ENCODE measurements at regions not wholly inside any gene's neighbourhood (a gene's known extent, or its start where the extent isn't known, plus 50 kb on each side); places are given as distances from the start of the nearest gene placed in this dataset.

DNA sequence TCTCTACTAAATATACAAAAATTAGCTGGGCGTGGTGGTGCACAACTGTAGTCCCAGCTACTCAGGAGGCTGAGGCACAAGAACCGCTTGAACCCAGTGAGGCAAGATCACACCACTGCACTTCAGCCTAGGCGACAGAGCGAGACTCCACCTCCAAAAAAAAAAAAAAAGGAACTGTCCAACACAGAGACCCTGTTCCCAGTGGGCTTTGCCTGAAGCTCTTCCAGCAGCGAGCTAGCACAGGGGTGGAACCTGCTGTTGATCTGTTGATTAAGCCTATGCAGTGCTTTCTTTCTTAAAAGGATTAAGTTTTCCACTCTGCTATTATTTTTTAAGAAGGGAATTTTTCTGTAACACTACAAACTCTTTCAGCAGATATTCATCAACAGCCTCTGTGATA lies 171.0 kb upstream of the TUT7 start:
- no peak overlapping the region for H3K4me3 Mint-ChIP-seq
- Histone ChIP-seq H3K27ac (ENCODE audit: low read length in 2 of 2) (no peak overlapping the region), H4K20me1 (ENCODE audit: control insufficient read depth, insufficient read depth, low read length, poor library complexity, severe bottlenecking) (no peaks in the 10 kb centered on the region), H3K27me3 (replicated peaks in 1 of 4; ENCODE audit: control extremely low read depth in 1 of 4, control insufficient read depth in 3 of 4, insufficient read depth in 4 of 4, low read length in 3 of 4) (no peaks in the 10 kb centered on the region), H3K4me1 (ENCODE audit: control insufficient read depth in 2 of 2, insufficient read depth in 2 of 2, low read length in 2 of 2) (no peaks in the 10 kb centered on the region), H3K79me2 (ENCODE audit: control insufficient read depth, insufficient read depth, low read length) (no peaks in the 10 kb centered on the region), H3K4me3 (ENCODE audit: control extremely low read depth in 1 of 5, extremely low read depth in 1 of 5, insufficient read depth in 1 of 5, low read depth in 2 of 5, low read length in 4 of 5) (no peak overlapping the region), H3K36me3 (replicated peaks in 1 of 2; ENCODE audit: control extremely low read depth in 1 of 2, control insufficient read depth in 1 of 2, extremely low read depth in 1 of 2, insufficient read depth in 2 of 2, low read length in 1 of 2) (no peaks in the 10 kb centered on the region), H3K9me3 (ENCODE audit: control extremely low read depth in 1 of 3, control insufficient read depth in 2 of 3, insufficient read depth in 1 of 3, low read length in 2 of 3) (no peaks in the 10 kb centered on the region), H2AFZ (ENCODE audit: insufficient read depth, low read depth, low read length, poor library complexity, severe bottlenecking) (no peak overlapping the region), H3K9ac (ENCODE audit: low read length) (no peak overlapping the region), H3K4me2 (replicated peaks; ENCODE audit: low read depth, low read length, poor library complexity, severe bottlenecking) (no peak overlapping the region)
- peaks cover 5% of the 10 kb centered on the region for H3K27me3 Mint-ChIP-seq
- ChIA-PET POLR2A (no interaction called here), CTCF (no interaction called here)
- no peak for ATAC-seq (ENCODE audit: low read depth)
- no peaks in the 10 kb centered on the region for H3K9me3 Mint-ChIP-seq (ENCODE audit: insufficient read depth)
- 87% methylated on average over 2 of the region's 5 CpGs for WGBS (ENCODE audit: insufficient coverage)
- H3K27ac Mint-ChIP-seq = no peak overlapping the region
- TF ChIP-seq EZH2 (IDR thresholded peaks at IDR 0.05; ENCODE audit: borderline replicate concordance, insufficient read depth, low read depth, low read length, poor library complexity, severe bottlenecking) = no peak
- TF ChIP-seq, protein P1, sequence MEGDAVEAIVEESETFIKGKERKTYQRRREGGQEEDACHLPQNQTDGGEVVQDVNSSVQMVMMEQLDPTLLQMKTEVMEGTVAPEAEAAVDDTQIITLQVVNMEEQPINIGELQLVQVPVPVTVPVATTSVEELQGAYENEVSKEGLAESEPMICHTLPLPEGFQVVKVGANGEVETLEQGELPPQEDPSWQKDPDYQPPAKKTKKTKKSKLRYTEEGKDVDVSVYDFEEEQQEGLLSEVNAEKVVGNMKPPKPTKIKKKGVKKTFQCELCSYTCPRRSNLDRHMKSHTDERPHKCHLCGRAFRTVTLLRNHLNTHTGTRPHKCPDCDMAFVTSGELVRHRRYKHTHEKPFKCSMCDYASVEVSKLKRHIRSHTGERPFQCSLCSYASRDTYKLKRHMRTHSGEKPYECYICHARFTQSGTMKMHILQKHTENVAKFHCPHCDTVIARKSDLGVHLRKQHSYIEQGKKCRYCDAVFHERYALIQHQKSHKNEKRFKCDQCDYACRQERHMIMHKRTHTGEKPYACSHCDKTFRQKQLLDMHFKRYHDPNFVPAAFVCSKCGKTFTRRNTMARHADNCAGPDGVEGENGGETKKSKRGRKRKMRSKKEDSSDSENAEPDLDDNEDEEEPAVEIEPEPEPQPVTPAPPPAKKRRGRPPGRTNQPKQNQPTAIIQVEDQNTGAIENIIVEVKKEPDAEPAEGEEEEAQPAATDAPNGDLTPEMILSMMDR (IDR thresholded peaks at IDR 0.05) = no peak
- DNase-seq = no peak
- intact Hi-C loops (cut with micrococcal nuclease) = no loop called here
- H3K4me1 Mint-ChIP-seq = no peaks in the 10 kb centered on the region

DNA sequence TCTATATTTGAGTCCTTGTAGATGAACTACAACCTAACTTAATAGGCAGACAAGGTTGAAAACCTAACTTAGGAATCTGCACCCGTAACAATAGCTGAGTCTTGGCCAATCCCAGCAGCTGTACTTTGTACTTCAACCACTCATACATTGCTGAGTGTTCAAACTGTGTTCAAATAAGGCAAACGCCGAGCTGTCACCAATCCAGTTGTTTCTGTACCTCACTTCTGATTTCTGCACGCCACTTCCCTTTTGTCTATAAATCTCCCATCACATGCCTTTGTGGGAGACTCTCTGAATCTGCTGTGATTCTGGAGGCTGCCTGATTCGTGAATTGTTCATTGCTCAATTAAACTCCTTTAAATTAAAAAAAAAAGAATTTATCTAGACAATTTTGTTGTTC lies 167.8 kb upstream of the TUT7 start:
- Mint-ChIP-seq H3K4me3 (no peak overlapping the region), H3K4me1 (no peaks in the 10 kb centered on the region), H3K27ac (no peak overlapping the region), H3K9me3 (ENCODE audit: insufficient read depth) (no peaks in the 10 kb centered on the region), H3K27me3 (no peaks in the 10 kb centered on the region)
- Histone ChIP-seq H2AFZ (ENCODE audit: insufficient read depth, low read depth, low read length, poor library complexity, severe bottlenecking) (no peak overlapping the region), H3K79me2 (ENCODE audit: control insufficient read depth, insufficient read depth, low read length) (no peaks in the 10 kb centered on the region), H3K9ac (ENCODE audit: low read length) (no peak overlapping the region), H3K4me3 (ENCODE audit: control extremely low read depth in 1 of 5, extremely low read depth in 1 of 5, insufficient read depth in 1 of 5, low read depth in 2 of 5, low read length in 4 of 5) (no peak overlapping the region), H3K9me3 (ENCODE audit: control extremely low read depth in 1 of 3, control insufficient read depth in 2 of 3, insufficient read depth in 1 of 3, low read length in 2 of 3) (no peaks in the 10 kb centered on the region), H3K4me1 (ENCODE audit: control insufficient read depth in 2 of 2, insufficient read depth in 2 of 2, low read length in 2 of 2) (no peaks in the 10 kb centered on the region), H4K20me1 (ENCODE audit: control insufficient read depth, insufficient read depth, low read length, poor library complexity, severe bottlenecking) (no peaks in the 10 kb centered on the region), H3K27ac (ENCODE audit: low read length in 2 of 2) (no peak overlapping the region), H3K27me3 (replicated peaks in 1 of 4; ENCODE audit: control extremely low read depth in 1 of 4, control insufficient read depth in 3 of 4, insufficient read depth in 4 of 4, low read length in 3 of 4) (no peaks in the 10 kb centered on the region), H3K36me3 (replicated peaks in 1 of 2; ENCODE audit: control extremely low read depth in 1 of 2, control insufficient read depth in 1 of 2, extremely low read depth in 1 of 2, insufficient read depth in 2 of 2, low read length in 1 of 2) (no peaks in the 10 kb centered on the region), H3K4me2 (replicated peaks; ENCODE audit: low read depth, low read length, poor library complexity, severe bottlenecking) (no peak overlapping the region)
- TF ChIP-seq, protein P1 (IDR thresholded peaks at IDR 0.05) = no peak
- TF ChIP-seq EZH2 (IDR thresholded peaks at IDR 0.05; ENCODE audit: borderline replicate concordance, insufficient read depth, low read depth, low read length, poor library complexity, severe bottlenecking) = no peak
- CTCF ChIA-PET = no interaction called here
- WGBS (ENCODE audit: insufficient coverage) = 70% methylated on average over 3 of the region's 5 CpGs
- DNase-seq (no peak), ATAC-seq (ENCODE audit: low read depth) (no peak)
- POLR2A ChIA-PET = no interaction called here
- intact Hi-C loops (cut with micrococcal nuclease) = no loop called here
